Activated T-helper 17 cell treated with anti-CD3 and anti-CD28 coated beads, Interleukin-2, amount 50 U/mL, for 72 hours (primary cell): ENCODE measurements at regions not wholly inside any gene's neighbourhood (a gene's known extent, or its start where the extent isn't known, plus 50 kb on each side); places are given as distances from the start of the nearest gene placed in this dataset.

Experiments used
- ATAC-seq: fragments of 150-1000 bp; cut with Tn5 transposase; replicated peaks from 2 replicates; pipeline ENCODE4 v1.10.0; 2021; ENCODE audit warnings: mild to moderate bottlenecking, moderate library complexity
- H3K27ac Mint-ChIP-seq: one replicate; pipeline ENCODE4 v1.8.0; 2022; ENCODE audit warnings: mixed read lengths
- H3K27me3 Mint-ChIP-seq: one replicate; pipeline ENCODE4 v1.8.0; 2022; ENCODE audit warnings: mixed read lengths
- H3K36me3 Mint-ChIP-seq: one replicate; pipeline ENCODE4 v1.8.0; 2022; ENCODE audit warnings: low read depth, mild to moderate bottlenecking, mixed read lengths
- H3K4me1 Mint-ChIP-seq: one replicate; pipeline ENCODE4 v1.8.0; 2022; ENCODE audit warnings: mixed read lengths
- H3K4me3 Mint-ChIP-seq: one replicate; pipeline ENCODE4 v1.8.0; 2022; ENCODE audit warnings: mild to moderate bottlenecking, mixed read lengths
- H3K9me3 Mint-ChIP-seq: one replicate; pipeline ENCODE4 v1.8.0; 2022; ENCODE audit warnings: mixed read lengths

DNA sequence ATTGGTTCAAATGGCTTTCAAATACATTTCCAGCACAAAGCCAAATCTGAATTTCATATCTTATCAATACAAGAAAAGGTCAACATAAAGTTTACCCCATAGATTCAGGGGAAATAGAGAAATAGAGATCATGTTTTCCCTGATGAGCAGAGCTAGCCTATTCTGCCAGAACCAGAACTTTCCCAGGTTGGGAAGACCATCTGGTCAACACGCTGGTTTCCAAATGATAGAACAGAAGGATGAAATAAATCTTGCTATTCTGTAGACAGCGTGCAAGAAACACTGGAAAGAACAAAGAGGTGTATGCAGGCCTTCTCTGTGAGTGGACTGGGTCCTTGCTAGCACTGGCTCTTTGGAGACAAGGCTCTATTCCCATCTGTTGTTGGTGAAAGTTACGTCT, 350.6 kb downstream of the NDFIP2 start:
- H3K4me3 Mint-ChIP-seq, result no peak overlapping the region

DNA sequence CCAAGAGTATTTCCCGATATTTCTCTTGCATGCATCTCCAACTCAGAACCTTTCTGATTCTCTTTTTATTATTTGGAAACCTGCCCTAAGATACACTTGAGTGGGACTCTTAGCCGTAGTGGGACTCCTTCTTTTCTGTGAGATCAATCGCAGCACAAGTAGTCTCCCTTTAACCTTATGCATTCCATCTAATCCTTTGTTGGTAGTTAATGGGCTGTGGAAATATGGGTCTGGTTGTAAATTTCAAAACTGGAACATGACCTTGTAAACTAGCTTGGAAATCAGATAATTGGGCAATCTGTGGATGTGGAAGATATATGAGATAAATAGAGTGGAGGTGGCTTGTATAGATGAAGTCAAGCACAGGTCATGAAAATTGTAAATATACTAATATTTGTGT, 350.0 kb downstream of the NDFIP2 start:
- Mint-ChIP-seq H3K27ac (no peak overlapping the region), H3K4me3 (no peak overlapping the region), H3K4me1 (no peaks in the 10 kb centered on the region), H3K9me3 (peaks cover 4% of the 10 kb centered on the region), H3K27me3 (no peaks in the 10 kb centered on the region), H3K36me3 (no peaks in the 10 kb centered on the region)
- no peak for ATAC-seq

More for the DNA sequence above, 350.6 kb downstream of the NDFIP2 start:
- H3K9me3 Mint-ChIP-seq, result peaks cover 3% of the 10 kb centered on the region
- ATAC-seq, result no peak
- H3K36me3 Mint-ChIP-seq, result no peaks in the 10 kb centered on the region
- no peaks in the 10 kb centered on the region for H3K4me1 Mint-ChIP-seq
- no peaks in the 10 kb centered on the region for H3K27me3 Mint-ChIP-seq
- H3K27ac Mint-ChIP-seq, result no peak overlapping the region

DNA sequence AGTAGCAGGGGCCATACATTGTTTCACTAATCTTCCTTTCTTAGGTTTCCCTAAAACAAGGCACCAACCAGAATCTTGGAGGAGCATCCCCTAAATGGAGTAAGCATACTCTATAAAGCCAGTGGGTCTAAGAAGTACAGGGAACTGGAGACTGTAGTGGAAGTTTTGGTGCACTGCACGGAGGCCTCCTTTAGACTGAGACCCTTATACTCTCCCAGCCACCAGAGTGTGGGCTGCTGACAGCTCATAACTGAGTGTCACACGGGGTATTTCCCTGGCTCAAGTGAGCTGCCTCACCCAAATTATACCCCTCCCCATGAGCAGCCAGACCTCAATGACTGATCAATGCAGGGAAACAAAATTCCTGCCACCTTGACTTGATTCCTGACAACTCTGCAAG, 349.5 kb downstream of the NDFIP2 start:
- Mint-ChIP-seq H3K36me3 (no peaks in the 10 kb centered on the region), H3K4me1 (no peaks in the 10 kb centered on the region), H3K4me3 (no peak overlapping the region), H3K27me3 (no peaks in the 10 kb centered on the region), H3K9me3 (peaks cover 6% of the 10 kb centered on the region), H3K27ac (no peak overlapping the region)
- ATAC-seq, result no peak

DNA sequence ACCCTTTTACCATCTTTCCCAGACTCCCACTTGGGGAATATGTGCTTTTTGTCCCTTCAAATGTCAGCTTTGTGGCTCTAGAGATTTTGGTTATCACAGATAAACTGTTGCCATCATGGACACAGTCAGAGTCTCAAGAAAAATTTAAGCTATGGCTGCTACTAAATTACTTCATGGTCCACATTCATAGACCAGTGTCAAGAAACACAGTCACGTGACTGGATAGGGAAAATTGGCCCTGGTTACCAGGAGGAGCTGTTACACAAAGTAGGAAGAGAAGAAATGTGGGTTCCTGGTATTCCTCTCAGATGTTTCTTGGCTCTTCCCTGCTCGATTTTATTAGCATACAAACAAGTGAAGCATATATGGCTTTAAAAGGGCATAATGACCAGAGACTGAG, 348.9 kb downstream of the NDFIP2 start:
- H3K27me3 Mint-ChIP-seq, result no peaks in the 10 kb centered on the region
- no peak overlapping the region for H3K27ac Mint-ChIP-seq
- H3K4me3 Mint-ChIP-seq, result no peak overlapping the region
- H3K36me3 Mint-ChIP-seq, result no peaks in the 10 kb centered on the region
- no peak for ATAC-seq
- H3K9me3 Mint-ChIP-seq, result peaks cover 6% of the 10 kb centered on the region
- H3K4me1 Mint-ChIP-seq, result no peaks in the 10 kb centered on the region

GRCh38 chr13:79825959-79826358, 345.0 kb downstream of the NDFIP2 start:
- no peaks in the 10 kb centered on the region for H3K27me3 Mint-ChIP-seq
- H3K4me1 Mint-ChIP-seq, result no peaks in the 10 kb centered on the region
- no peaks in the 10 kb centered on the region for H3K36me3 Mint-ChIP-seq
- peaks cover 3% of the 10 kb centered on the region for H3K9me3 Mint-ChIP-seq
- no peak overlapping the region for H3K27ac Mint-ChIP-seq
- H3K4me3 Mint-ChIP-seq, result no peak overlapping the region
- no peak for ATAC-seq

DNA sequence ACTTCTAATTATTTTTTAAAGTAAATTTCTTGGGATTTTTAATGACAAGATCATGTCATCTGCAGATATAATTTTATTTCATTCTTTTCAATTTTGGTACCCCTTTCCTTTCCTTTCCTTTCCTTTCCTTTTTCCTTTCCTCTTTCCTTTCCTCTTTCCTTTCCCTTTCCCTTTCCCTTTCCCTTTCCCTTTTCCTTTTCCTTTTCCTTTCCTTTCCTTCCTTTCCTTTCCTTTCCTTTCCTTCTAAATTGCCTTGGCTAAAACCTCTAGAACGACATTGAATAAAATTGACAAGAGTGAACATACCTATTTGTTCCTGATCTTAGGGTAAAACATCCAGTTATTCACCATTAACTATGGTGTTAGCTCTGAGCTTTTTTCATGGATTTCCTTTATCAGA, 334.1 kb downstream of the NDFIP2 start:
- H3K36me3 Mint-ChIP-seq, result no peaks in the 10 kb centered on the region
- no peak overlapping the region for H3K4me3 Mint-ChIP-seq
- peaks cover 4% of the 10 kb centered on the region for H3K9me3 Mint-ChIP-seq
- H3K27me3 Mint-ChIP-seq, result no peaks in the 10 kb centered on the region
- no peak for ATAC-seq
- no peak overlapping the region for H3K27ac Mint-ChIP-seq
- H3K4me1 Mint-ChIP-seq, result no peaks in the 10 kb centered on the region

DNA sequence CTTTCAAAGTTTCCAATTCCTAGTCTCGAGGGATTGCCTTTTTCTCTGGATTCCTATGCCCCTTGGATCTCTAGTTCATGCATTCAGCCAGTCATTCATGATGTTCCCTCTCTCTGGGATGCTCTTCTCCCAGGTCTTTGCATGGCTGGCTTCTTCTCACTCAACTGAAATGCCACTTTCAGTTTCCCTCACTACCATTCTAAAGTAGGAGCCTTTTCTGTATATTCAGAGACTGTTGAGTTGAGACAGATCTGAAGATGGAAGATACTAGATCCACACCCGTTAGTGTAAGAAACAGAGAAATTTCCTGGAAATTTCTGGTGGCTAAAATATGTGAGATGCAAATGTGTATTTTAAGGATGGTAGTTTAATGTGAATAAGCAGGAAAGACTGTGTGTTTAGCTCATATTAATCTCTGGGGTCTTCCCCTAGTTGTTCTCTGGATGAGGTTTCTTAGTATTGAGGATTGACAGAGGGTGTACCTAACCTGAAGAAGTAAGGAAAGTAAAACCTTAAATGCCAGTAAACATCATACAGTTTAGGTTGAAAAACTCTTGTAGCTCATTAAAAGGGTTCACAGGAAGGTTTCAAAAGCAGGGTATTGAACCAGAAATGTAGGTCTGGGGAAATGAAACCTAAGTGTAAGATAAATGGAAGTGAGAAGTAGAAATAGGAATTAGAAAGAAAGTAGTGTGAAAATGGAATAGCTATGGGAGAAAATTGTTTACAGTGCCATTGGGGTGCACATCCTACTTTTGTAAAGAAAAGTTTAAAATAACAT, 331.3 kb downstream of the NDFIP2 start:
- ATAC-seq, result no peak
- no peak overlapping the region for H3K4me3 Mint-ChIP-seq
- H3K4me1 Mint-ChIP-seq, result no peaks in the 10 kb centered on the region
- peaks cover 4% of the 10 kb centered on the region for H3K9me3 Mint-ChIP-seq
- H3K27ac Mint-ChIP-seq, result no peak overlapping the region
- H3K36me3 Mint-ChIP-seq, result no peaks in the 10 kb centered on the region
- no peaks in the 10 kb centered on the region for H3K27me3 Mint-ChIP-seq

DNA sequence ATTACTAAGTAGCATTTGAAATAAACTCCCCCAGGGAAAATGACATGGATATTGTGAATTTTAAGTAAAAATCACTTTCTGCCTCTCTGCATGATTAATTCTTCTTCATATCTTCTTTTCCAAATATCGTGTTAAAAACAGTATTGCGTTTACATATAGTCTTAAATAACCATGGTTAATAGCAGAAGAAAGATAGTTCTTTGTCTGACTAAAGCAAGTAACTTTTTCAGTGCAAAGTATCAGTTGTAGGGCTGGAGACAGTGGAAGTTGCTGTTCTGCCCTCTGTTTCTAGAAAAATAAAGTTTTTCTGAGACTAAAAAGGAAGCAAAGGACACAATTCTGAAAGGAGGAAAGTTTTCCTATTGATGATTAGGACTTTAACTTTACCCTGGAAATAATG, 330.2 kb downstream of the NDFIP2 start:
- Mint-ChIP-seq H3K36me3 (no peaks in the 10 kb centered on the region), H3K27me3 (no peaks in the 10 kb centered on the region)
- no peak for ATAC-seq

DNA sequence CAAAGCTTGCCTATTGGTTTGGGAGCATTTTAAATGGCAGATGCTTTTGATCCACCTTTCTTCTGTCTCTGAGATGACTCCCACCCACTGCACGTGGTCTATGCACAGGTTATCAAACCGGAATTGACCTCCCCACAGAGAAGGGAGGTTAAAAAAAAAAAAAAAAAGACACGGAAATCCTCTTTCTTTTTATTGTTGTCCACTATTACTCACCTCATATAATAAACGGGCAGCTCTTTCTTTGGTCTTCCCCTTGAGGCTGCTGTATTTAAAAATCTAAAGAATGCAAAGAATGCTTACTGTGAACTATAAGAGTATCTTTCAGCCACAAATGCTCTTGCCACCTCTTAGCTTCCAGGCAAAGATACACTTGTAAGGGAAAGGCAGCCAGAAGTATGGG, 329.7 kb downstream of the NDFIP2 start:
- Mint-ChIP-seq H3K4me1 (no peaks in the 10 kb centered on the region), H3K4me3 (no peak overlapping the region), H3K27me3 (no peaks in the 10 kb centered on the region), H3K27ac (no peak overlapping the region), H3K9me3 (peaks cover 4% of the 10 kb centered on the region), H3K36me3 (no peaks in the 10 kb centered on the region)
- no peak for ATAC-seq

More for the DNA sequence above, 330.2 kb downstream of the NDFIP2 start:
- no peak overlapping the region for H3K27ac Mint-ChIP-seq
- peaks cover 4% of the 10 kb centered on the region for H3K9me3 Mint-ChIP-seq
- H3K4me1 Mint-ChIP-seq, result no peaks in the 10 kb centered on the region
- no peak overlapping the region for H3K4me3 Mint-ChIP-seq

DNA sequence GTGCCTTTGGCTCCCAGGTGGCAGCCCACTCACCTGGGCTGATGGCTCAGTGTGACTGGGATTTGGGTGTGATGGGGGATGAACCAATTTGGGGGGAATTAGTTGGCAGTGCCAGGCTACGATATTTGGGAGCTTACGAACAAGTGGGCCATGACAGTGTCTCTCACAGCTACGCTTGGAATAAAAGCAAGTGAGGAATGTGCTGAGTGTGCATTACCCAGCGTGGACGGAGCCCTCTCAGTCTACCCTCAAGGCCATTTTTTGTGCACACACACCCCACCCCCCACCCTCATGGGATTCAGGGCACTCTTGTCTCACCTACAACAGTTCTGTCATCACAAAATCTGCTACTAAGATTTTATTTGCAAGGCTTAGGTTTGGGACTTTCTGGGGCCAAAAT, 329.1 kb downstream of the NDFIP2 start:
- Mint-ChIP-seq H3K36me3 (no peaks in the 10 kb centered on the region), H3K9me3 (peaks cover 4% of the 10 kb centered on the region), H3K4me3 (no peak overlapping the region), H3K27ac (no peak overlapping the region), H3K27me3 (no peaks in the 10 kb centered on the region), H3K4me1 (no peaks in the 10 kb centered on the region)
- no peak for ATAC-seq

- H3K4me1 Mint-ChIP-seq, result no peaks in the 10 kb centered on the region
- H3K4me3 Mint-ChIP-seq, result no peak overlapping the region
- no peaks in the 10 kb centered on the region for H3K27me3 Mint-ChIP-seq
- no peak overlapping the region for H3K27ac Mint-ChIP-seq
- peaks cover 4% of the 10 kb centered on the region for H3K9me3 Mint-ChIP-seq
- no peak for ATAC-seq
- H3K36me3 Mint-ChIP-seq, result no peaks in the 10 kb centered on the region
Observed at GRCh38 chr13:79808475-79808874, 327.5 kb downstream of the NDFIP2 start.

DNA sequence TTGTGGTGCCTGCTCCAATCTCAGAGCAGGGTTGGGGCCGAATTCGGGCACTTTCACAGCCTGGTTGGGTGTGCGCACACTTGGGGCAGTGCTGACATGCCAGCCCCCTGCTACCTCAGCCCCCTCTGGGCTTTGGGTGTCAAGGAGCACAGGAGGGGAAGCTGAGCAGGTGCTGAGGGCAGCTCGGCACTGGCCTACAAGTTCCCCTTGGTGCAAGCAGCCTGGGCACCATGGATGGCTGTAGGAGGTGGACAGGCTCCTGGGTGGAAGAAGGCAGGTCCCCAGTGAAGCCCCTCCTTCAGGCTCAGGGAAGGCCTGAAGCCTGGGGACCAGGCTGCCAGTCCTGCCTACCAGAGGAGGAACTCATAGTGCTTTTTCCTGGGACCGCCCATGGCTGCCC, 326.6 kb downstream of the NDFIP2 start:
- no peak overlapping the region for H3K4me3 Mint-ChIP-seq
- no peaks in the 10 kb centered on the region for H3K27me3 Mint-ChIP-seq
- no peak for ATAC-seq
- peaks cover 4% of the 10 kb centered on the region for H3K9me3 Mint-ChIP-seq
- no peak overlapping the region for H3K27ac Mint-ChIP-seq
- no peaks in the 10 kb centered on the region for H3K4me1 Mint-ChIP-seq
- H3K36me3 Mint-ChIP-seq, result no peaks in the 10 kb centered on the region

DNA sequence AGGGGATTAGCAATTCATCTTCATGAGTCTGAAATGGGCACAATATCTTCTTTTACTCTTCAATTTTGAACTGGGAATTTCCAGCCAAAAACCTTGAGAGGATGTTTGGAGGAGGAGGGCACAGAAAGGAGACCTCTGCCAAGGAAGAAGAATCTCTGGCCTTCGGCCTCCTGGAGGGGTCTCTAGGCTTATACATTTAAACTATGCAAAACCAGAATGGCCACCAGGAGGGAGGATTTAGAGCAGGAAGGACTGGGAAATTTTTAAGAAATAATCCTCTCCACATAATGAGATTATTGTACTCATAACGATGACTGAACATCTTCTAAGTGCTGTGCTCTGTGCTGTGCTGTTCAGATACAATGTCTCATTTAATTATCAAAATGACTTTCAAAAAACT, 325.9 kb downstream of the NDFIP2 start:
- Mint-ChIP-seq H3K9me3 (peaks cover 4% of the 10 kb centered on the region), H3K4me3 (no peak overlapping the region), H3K36me3 (no peaks in the 10 kb centered on the region), H3K27ac (no peak overlapping the region), H3K27me3 (no peaks in the 10 kb centered on the region), H3K4me1 (no peaks in the 10 kb centered on the region)
- no peak for ATAC-seq

- H3K27ac Mint-ChIP-seq, result no peak overlapping the region
- H3K4me3 Mint-ChIP-seq, result no peak overlapping the region
- no peaks in the 10 kb centered on the region for H3K36me3 Mint-ChIP-seq
- H3K9me3 Mint-ChIP-seq, result peaks cover 2% of the 10 kb centered on the region
- H3K27me3 Mint-ChIP-seq, result no peaks in the 10 kb centered on the region
- no peaks in the 10 kb centered on the region for H3K4me1 Mint-ChIP-seq
- ATAC-seq, result no peak
Observed at GRCh38 chr13:79805317-79805716, 324.4 kb downstream of the NDFIP2 start.

DNA sequence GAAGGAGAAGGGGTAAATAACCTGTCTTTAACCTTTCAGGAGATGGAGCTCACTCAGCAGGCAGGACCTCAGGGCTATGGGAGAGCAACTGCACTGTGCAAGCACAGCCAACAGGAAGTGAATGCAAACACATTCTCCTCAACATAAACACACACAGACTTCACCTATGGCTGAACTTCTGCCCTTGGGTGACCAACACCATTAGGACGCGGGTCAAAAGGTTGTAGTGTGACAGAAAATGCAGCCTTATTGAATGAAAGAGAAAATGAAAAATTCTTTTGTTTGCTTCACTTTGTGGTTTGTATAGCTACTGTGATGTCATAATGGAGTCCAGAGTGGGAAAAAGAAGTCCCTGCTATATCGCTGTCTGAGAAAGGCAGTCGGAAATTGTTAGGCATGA, 323.0 kb downstream of the NDFIP2 start:
- no peaks in the 10 kb centered on the region for H3K27me3 Mint-ChIP-seq
- no peak for ATAC-seq
- no peak overlapping the region for H3K4me3 Mint-ChIP-seq
- H3K36me3 Mint-ChIP-seq, result no peaks in the 10 kb centered on the region
- H3K27ac Mint-ChIP-seq, result no peak overlapping the region
- H3K4me1 Mint-ChIP-seq, result no peaks in the 10 kb centered on the region
- no peaks in the 10 kb centered on the region for H3K9me3 Mint-ChIP-seq

DNA sequence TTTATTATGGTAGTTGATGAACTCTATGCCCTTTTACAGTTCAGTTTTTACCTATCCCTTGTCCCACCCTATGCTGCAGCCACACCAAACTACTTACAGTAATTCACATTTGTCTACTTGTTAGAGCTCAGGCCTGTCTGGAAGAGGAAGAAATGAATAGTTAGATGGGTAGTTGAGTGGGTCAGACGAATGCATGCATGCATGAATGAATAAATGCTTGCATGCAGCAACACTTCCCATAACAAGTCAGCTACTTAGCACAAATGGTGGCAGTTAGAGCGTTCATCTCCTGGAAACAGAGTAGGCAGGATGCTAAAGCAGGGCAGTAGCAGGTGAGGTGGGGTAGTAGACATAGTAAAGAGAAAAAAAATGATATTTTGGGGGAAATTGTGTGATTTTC, 322.3 kb downstream of the NDFIP2 start:
- Mint-ChIP-seq H3K4me1 (no peaks in the 10 kb centered on the region), H3K36me3 (no peaks in the 10 kb centered on the region), H3K27ac (no peak overlapping the region), H3K27me3 (no peaks in the 10 kb centered on the region), H3K9me3 (no peaks in the 10 kb centered on the region), H3K4me3 (no peak overlapping the region)
- ATAC-seq, result no peak
